ENCODE measurements at regions not wholly inside any gene's neighbourhood (a gene's known extent, or its start where the extent isn't known, plus 50 kb on each side); places are given as distances from the start of the nearest gene placed in this dataset.
"Not testable (repeated sequence)": the region's sequence is repeated elsewhere in the genome, so short reads cannot be mapped to it uniquely, and the experiment has no call there.

DNA sequence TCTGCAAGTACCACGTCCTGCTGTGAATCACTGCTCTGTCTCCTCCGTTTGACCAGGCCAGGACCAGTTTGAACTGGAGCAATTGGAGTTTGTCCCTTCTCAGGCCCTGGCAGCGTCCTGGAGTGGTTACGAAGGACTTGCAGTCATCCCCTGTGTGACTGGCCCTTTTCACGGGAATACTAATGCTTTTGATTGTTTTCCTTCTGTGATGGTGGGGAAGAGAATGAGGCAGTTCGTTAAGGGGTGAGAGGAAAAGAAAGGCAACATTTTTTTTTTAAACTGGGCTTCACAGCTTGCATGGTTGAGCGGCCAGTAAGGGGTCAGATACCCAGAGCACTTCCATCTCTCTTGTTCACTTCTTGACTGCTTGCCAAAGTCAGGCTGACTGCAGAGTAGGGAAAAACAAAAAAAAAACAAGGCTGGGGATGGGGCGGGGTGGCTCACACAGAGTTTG lies 153.5 kb upstream of the STK32A start:
- DNase-seq (ENCODE audit: low read depth in 2 of 2) = no peak

DNA sequence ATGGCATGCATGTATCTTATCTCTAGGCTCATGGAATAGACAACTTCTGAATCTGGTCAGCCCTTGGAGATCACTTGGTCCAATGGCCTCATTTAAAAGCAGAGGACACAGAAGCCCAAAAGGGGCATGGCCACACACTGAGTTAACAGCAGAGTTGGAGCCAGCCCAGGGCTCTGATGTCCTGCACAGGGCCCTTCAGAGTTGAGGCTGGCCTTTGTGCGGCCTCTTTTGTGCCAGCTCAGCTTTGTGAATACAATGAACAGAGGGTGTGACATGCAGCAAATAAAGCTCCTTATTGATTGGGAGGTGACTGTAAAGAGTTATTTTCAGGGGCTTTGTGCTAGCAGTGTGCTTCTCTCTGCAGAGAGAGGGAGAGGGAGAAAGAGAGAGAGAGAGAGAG lies 150.1 kb upstream of the STK32A start:
- no peak for DNase-seq (ENCODE audit: low read depth in 2 of 2)

DNA sequence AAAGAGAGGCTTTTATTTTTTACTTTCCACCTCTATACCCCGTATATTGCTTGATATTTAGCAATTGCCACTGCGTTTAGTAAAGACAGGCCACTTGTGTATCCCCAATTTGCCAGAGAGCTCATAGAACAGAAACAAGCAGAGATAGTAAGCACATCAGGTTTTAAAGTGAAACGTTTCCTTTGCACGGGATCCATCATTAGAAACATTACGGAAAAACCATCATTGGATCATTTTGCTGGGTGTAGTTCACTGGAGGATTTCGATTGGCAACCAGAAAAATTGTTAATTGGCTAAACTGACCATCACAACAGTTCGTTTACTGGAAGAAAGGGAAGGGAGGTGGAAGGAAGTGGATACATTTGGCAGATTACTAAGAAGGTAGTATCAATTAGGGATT lies 149.4 kb upstream of the STK32A start:
- no peak for DNase-seq (ENCODE audit: low read depth in 2 of 2)

DNA sequence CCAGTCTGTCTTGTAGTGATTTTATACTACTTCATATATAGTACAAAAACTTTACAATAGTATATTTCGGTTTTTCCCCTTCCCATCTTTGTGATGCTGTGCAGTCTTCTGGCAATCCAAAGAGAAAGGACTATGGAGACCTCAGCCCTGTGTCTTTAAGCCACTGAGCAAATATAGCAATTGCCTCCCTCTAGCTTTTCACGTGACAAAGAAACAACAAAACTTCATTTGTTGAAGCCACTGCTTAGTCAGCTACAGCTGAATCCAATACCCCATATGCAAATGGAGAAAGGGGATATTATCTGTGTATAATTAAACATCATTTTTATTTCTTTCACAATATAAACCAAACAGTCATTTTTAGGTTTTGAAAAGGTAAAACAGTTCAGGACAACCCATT lies 142.8 kb upstream of the STK32A start:
- no peak for DNase-seq (ENCODE audit: low read depth in 2 of 2)

DNA sequence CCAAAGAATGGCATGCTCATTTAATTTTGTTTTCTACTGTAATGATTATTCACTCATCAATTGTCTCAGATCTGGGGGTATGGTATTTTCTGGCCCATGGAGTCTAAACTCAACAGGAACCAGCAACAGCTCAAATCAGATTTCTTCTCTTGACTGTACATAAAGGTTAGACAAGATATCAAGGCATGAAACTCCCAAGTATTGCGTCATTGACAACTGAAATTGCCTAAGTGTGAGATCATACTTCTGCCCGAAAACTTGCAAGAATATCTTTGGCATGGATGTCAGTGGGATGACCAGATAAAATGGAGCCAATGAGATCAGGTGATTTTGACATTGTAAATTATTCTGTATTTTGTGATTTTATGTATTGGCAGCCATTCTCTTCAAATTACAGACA lies 141.7 kb upstream of the STK32A start:
- no peak for DNase-seq (ENCODE audit: low read depth in 2 of 2)

DNA sequence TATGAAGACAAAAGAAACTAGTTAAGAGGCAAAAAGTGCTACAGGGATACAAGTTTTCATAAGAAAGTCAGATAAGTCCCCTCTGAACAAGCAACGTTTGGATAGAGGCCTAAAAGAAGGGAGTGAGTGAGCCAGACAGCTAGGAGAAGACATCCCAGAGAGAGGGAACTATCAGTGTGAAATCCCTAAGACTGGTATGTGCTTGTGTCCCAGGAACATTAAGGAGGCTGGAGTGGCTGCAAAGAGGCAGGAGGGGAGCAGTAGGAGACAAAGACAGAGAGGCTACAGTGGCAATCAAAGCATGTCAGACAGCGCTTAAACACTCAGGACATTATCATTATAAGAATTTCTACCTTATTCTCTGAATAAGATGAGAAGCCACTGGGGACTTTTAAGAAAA lies 139.1 kb upstream of the STK32A start:
- DNase-seq (ENCODE audit: low read depth in 2 of 2) = no peak

DNA sequence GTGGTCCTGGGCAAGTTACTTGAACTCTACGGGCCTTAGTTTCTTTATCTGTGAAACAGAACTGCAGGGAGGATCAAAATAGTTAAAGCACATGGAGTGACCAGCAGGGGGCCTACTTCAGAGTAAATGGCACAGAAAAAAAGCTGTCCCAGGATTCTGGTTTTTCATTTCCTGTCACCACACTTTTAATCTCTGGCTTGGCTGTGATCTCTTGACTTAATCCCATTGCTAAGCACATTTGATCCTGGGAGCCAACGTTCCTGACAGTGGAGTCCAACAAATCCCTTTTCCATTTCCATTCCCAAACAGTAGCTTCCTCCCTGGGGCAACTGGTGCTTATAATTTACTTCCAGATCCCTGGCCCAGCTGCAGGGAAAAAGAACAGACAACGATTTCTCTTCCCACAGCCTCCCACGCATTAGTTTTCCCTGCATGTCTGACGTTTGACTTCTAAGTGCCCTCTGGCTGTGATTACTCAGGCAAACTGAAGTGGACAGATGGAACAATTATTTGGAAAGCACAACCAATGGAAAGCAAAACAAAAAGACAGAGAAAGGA lies 136.5 kb upstream of the STK32A start:
- DNase-seq (ENCODE audit: low read depth in 2 of 2) = no peak

DNA sequence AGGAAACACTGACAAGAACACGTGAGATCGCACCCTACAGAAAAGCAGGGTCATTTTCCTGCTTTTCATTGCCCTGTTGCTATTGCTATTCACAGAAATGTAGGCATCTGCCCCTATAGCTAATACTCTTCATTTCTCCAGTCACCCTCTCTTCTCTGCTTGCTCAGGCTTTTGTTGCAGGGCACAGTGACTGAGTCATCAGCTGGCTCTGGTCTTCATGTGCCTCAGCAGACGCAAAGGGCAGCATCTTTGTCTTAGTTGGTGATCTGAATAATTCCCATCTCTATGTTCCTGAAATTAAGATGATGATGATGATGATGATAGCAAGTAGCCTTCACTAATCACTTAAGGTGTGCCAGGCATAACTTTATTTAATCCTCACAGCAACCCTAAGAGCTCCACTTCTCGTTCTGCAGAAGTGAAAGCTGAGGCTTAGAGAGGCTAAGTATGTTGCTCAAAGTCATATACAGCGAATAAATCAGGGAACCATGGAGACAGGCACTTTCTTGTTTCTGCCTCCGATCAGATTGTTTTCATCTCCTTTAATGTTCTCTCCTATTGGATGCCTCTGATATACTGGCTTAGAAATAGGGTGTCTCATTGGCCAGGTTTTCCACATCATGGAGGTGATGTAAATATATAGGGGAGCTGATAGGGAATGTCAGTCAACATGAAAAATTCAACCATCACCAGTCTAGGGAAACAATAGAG lies 133.0 kb upstream of the STK32A start:
- DNase-seq (ENCODE audit: low read depth in 2 of 2) = no peak

DNA sequence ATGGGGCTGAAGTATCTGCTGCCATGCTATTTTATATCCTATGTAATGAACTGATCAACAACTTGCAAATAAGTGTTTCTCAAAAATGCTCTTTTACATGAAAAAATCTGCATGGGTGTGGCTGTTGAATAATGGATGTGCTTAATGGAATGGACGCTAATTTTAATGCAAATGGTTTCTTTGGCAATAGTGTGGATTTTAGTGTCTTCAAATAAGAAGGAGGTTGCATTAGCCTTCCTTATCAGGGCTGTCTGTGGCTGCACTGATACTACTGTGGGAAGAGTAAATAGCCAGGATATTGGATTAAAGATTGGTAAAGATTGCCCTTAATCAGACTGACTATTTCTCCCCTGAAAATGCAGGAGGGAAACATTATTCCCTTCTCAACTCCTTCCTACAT lies 121.9 kb upstream of the STK32A start:
- DNase-seq (ENCODE audit: low read depth in 2 of 2) = no peak

DNA sequence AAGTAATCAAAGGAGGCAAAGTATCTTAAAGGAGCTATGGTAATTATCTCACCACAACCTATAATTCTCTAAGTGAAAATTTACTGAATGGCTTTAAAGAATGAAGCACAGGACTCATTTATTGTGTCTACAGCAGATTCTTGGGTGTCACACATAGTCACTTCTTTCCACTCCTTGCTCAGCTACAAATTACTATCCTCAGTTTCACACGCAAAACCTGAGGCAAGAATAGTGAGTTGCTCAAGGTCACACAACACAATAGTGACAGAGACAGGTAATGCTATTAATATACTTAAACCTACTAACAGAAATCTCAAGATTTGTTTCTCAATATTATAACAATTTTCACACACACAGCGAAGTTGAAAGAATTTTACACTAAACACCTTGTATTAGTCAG lies 120.9 kb upstream of the STK32A start:
- no peak for DNase-seq (ENCODE audit: low read depth in 2 of 2)

DNA sequence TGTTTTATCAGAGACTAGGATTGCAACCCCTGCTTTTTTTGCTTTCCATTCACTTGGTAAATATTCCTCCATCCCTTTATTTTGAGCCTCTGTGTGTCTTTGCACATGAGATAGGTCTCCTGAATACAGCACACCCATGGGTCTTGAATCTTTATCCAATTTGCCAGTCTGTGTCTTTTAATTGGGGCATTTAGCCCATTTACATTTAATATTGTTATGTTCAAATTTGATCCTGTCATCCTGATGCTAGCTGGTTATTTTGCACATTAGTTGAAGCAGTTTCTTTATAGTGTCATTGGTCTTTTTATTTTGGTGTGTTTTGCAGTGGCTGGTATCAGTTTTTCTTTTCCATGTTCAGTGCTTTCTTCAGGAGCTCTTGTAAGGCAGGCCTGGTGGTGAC lies 95.1 kb upstream of the STK32A start:
- not testable (repeated sequence) for DNase-seq (ENCODE audit: low read depth in 2 of 2)

DNA sequence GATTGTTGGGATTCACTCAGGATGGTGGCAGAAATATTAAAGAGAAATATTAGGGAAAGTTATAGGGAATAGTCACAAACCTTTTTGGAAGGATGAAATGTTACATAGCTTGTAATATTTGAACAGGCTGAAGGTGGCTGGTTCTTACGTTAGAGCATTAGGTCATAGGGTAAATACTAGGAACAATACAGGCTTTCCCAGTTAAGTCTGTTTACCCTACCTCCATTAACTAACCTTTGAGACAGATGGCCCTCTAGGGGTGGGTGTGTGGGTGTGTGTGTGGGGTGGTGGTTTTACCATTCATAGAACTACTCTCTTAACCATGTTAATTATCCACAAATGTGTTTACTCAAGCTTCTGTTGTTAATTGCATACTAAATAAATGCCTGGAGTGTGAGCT lies 94.3 kb upstream of the STK32A start:
- no peak for DNase-seq (ENCODE audit: low read depth in 2 of 2)

DNA sequence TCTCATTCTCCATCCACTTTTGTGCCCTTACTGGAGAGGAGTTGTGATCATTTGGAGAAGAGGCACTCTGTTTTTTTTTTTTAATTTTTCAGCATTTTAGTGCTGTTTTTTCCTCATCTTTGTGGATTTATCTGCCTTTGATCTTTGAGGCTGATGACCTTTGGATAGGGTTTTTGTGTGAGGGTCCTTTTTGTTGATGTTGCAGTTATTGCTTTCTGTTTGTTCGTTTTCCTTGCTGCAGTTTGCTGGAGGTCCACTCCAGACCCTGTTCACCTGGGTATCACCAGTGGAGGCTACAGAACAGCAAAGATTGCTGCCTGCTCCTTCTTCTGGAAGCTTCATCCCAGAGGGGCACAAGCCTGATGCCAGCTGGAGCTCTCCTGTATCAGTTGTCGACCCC lies 93.2 kb upstream of the STK32A start:
- not testable (repeated sequence) for DNase-seq (ENCODE audit: low read depth in 2 of 2)

DNA sequence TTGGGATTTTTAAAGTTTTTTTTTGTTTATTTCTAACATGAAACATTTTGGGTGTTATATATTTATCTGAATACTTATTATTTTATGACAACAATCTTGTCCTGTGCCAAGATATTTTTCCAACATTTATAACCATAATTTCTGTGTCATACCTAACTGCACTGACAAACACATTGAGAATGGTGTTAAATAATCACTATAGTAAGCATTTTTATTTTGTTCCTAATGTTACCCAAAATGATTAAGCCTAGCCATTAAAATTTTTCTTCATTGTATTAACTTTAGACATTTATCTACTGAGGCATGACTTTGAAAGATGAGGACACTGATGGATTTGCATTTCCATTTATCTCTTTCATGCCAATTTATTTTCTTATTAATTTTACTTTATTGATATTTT lies 91.6 kb upstream of the STK32A start:
- DNase-seq (ENCODE audit: low read depth in 2 of 2) = no peak

DNA sequence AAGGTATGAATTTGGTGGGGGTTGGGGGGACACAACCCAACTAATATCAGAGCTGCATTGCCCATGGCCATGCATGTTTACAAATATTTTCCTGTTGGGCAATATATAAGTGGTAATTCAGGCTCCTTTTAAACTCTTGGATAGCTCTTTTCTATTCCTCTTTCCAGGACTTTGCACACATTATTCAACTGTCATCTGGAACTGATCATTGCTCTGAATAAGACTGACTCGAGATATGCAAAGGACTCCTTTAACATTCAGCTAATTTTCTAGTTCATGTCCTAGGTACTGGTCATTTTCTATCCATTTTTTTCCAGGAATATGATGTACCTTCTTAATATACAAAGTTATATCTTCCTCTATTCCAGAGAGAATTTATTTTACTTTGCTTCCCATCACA lies 89.5 kb upstream of the STK32A start:
- no peak for DNase-seq (ENCODE audit: low read depth in 2 of 2)

DNA sequence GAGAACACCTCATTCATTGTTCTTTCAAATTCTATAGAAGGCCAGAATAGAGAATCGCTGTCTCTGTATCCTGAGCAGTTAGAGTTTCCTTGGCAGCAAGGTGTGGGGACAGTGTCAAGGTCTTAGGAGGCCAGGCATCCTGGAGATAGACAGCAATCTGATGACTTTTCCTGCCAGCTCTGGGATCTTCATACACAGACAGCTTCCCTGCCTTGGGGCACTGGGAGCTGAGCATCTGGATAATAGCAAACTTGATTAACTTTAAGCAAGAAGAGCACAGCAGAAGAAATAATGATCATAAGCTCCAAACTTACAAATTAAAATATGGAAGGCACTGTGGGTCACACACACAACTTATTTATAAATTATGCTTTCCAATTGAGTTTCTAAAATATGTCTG lies 86.1 kb upstream of the STK32A start:
- DNase-seq (ENCODE audit: low read depth in 2 of 2) = no peak

DNA sequence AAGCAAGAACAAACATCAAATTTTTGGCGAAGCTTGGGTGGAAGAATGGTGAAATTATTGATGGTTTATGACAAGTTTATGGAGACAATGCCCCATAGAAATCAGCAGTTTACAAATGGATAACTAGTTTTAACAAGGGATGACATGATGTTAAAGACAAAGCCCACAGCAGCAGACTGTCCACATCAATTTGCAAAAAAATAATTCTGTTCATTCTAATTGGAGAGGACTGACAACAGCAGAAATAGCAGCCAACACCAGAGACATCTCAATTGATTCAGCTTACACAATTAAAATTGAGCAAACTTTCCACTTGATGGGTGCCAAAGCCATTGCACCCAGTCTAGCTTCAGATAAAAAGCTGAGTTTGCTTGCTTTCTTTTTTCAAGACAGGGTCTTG lies 82.7 kb upstream of the STK32A start:
- DNase-seq (ENCODE audit: low read depth in 2 of 2) = no peak

DNA sequence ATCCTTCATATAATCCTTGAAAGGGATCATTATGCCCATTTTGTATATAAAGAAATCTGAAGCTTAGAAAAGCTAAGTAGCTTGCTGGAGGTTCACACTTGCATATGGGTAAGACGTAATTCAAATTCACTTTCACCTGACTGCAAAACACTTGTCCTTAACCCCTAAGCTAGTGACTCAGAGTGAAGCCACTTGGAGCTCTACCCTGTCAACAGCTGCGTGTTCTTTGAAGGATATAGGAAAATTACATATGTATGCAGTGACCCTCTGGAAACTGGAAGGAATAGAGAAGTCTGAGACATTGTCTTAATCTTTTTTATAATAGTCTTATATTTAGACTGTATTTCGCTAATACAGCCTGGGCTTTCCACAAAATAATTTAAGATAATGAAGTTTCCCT lies 80.0 kb upstream of the STK32A start:
- no peak for DNase-seq (ENCODE audit: low read depth in 2 of 2)

DNA sequence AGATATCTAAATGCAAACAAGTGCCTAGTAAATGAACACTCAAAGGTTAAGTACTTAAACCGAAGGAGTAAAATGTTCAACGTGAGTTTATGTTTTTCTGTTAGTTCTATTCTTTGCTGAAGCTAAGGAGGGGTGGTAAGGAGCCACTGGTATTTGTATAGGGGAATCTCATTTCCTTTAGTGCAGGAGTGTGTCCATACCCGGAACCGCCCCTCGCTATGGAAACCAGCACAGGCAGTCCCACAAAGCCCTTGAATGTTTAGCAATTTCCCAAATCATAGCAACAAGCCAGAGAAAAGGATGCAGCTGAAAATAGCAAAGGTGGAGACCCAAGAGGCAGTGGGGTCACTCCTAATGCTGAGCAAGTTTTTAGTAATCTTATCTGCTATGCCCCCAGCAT lies 78.8 kb upstream of the STK32A start:
- no peak for DNase-seq (ENCODE audit: low read depth in 2 of 2)

DNA sequence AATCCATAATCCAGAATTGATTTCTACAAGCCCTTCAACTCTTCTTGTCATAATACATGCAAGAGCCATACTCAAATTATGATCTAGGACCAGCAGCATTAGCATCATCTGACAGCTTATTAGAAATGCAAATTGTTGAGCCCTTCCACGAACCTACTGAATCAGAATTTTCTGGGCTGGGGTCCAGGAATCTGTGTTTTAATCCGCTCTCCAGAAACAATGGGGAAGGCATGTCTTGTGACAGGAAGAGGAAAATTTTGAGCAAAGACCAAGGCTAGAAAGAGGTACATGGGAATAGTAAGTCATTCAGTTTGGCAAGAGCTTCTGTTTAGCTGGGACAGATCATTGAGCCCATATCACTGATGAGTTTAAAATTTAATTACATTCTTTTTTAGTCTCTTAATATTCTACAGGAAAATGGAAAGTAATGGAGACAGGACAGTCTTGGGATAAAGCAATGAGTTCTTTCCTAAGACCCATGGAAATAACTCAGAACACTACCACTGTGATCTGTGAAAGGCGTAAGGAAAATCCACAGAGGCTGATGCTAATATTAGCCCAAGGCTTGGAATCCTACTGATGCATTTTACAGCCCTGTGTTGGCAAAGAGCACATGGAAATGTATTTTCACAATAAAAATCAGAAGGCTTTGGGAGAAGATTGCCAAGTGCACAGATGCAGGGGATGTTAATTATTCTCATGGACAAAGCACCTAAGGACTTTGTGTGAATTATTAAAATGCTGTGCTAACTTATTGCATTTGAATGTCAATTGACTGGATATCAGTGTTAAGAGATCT lies 73.7 kb upstream of the STK32A start:
- DNase-seq (ENCODE audit: low read depth in 2 of 2) = no peak

DNA sequence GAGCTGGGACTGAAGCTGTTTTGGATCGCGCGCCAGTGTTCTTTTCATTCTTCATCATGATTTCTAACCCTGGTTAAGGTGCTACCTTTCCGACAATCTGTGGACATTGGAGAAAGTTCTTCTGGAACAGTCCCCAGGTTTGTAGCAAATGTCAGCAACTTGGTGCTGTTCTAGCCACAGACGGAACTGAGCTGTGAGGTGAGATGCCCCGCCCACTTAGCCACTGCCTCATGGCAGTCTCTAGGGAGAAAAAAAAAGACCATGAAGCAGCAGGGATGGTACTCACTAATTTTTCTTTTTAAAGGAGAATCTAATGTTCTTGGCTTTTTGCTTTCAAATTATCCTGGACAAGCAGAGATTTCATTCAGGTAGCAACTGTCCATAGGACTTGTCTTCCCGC lies 72.1 kb upstream of the STK32A start:
- DNase-seq (ENCODE audit: low read depth in 2 of 2) = no peak

DNA sequence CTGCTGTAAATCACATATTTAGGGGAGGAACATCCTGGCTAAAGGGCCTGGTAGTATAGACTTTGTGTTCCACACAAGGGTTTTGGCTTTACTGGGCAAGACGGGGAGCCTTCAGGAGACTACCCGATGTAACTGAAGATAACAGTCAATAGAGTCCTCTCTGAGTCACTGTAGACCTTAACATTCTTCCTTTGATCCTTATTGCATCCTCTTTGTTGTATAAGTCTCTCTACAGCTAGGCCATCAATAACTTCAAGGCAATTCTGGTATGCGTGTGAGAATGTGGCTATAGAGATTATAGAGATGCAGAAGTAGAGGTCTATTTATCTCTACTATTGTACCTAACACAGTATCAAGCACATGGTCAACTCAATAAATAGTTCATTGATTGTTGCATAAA lies 67.3 kb upstream of the STK32A start:
- DNase-seq (ENCODE audit: low read depth in 2 of 2) = no peak
